HL-60 (cell line): ENCODE measurements at regions not wholly inside any gene's neighbourhood (a gene's known extent, or its start where the extent isn't known, plus 50 kb on each side); places are given as distances from the start of the nearest gene placed in this dataset.

Source experiments
- DNase-seq, 2 experiments: peaks; one replicate each; pipeline ENCODE4 v3.0.0-alpha.2; 2010 to 2020; ENCODE audit warnings: low read depth in 1 of 2, low spot score in 1 of 2
- H3K27ac ChIP-seq: fragments of 250-450 bp; sonication (Bioruptor Pico); replicated peaks from 2 replicates; pipeline ENCODE4 v1.5.1; 2020; ENCODE audit warnings: mild to moderate bottlenecking, moderate library complexity
- H3K27me3 ChIP-seq: fragments of 250-450 bp; sonication (Bioruptor Pico); 2 replicates; pipeline ENCODE4 v1.5.1; 2021; ENCODE audit warnings: mild to moderate bottlenecking, moderate library complexity; ENCODE audit not compliant: insufficient read depth, poor library complexity, severe bottlenecking
- H3K4me3 ChIP-seq: replicated peaks from 2 replicates; pipeline ENCODE4 v1.5.1; 2011; ENCODE audit warnings: mild to moderate bottlenecking, control low read depth, low read length; ENCODE audit not compliant: insufficient read depth
- GABPA ChIP-seq: IDR thresholded peaks from 2 replicates; pipeline ENCODE4 v1.6.1; 2012; ENCODE audit warnings: low read depth
- POLR2AphosphoS5 ChIP-seq: IDR thresholded peaks from 2 replicates; pipeline ENCODE4 v1.6.1; 2012; ENCODE audit warnings: low read depth
- SPI1 ChIP-seq: IDR thresholded peaks from 2 replicates; pipeline ENCODE4 v1.6.1; 2012; ENCODE audit warnings: low read depth, mild to moderate bottlenecking, borderline replicate concordance
- TF ChIP-seq, protein P1 (sequence below): IDR thresholded peaks from 2 replicates; pipeline ENCODE4 v1.6.1; 2012; ENCODE audit warnings: low read depth; ENCODE audit not compliant: insufficient replicate concordance
- TF ChIP-seq, protein P2 (sequence below): IDR thresholded peaks from one replicate; pipeline ENCODE4 v1.5.1; 2011; ENCODE audit warnings: low read length, control low read depth, inconsistent platforms; ENCODE audit not compliant: insufficient read depth

DNA sequence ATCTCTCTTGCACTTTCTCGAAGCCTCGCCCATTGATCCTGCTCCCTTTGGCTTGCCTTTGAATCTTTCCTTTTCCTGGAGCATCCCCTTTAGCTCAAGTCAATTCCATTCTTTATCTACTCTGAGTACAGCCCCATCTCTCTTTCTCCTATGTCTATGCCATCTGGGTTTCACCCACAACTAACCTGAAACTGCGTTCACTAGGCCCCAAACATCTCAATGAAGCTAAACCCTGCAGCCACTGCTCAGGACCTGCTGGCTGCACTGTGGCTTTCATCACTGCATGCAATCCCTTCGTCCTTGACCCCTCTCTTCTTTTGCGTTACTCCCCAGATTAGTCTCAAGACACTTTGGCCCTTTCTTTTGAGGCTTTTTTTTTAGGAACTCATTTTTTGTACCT, 81.6 kb upstream of the CYRIA start:
- no peak overlapping the region for H3K4me3 ChIP-seq
- DNase-seq = no peak
- TF ChIP-seq, protein P1, sequence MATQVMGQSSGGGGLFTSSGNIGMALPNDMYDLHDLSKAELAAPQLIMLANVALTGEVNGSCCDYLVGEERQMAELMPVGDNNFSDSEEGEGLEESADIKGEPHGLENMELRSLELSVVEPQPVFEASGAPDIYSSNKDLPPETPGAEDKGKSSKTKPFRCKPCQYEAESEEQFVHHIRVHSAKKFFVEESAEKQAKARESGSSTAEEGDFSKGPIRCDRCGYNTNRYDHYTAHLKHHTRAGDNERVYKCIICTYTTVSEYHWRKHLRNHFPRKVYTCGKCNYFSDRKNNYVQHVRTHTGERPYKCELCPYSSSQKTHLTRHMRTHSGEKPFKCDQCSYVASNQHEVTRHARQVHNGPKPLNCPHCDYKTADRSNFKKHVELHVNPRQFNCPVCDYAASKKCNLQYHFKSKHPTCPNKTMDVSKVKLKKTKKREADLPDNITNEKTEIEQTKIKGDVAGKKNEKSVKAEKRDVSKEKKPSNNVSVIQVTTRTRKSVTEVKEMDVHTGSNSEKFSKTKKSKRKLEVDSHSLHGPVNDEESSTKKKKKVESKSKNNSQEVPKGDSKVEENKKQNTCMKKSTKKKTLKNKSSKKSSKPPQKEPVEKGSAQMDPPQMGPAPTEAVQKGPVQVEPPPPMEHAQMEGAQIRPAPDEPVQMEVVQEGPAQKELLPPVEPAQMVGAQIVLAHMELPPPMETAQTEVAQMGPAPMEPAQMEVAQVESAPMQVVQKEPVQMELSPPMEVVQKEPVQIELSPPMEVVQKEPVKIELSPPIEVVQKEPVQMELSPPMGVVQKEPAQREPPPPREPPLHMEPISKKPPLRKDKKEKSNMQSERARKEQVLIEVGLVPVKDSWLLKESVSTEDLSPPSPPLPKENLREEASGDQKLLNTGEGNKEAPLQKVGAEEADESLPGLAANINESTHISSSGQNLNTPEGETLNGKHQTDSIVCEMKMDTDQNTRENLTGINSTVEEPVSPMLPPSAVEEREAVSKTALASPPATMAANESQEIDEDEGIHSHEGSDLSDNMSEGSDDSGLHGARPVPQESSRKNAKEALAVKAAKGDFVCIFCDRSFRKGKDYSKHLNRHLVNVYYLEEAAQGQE = no peak
- TF ChIP-seq POLR2AphosphoS5 (no peak), SPI1 (no peak)
- TF ChIP-seq, protein P2, sequence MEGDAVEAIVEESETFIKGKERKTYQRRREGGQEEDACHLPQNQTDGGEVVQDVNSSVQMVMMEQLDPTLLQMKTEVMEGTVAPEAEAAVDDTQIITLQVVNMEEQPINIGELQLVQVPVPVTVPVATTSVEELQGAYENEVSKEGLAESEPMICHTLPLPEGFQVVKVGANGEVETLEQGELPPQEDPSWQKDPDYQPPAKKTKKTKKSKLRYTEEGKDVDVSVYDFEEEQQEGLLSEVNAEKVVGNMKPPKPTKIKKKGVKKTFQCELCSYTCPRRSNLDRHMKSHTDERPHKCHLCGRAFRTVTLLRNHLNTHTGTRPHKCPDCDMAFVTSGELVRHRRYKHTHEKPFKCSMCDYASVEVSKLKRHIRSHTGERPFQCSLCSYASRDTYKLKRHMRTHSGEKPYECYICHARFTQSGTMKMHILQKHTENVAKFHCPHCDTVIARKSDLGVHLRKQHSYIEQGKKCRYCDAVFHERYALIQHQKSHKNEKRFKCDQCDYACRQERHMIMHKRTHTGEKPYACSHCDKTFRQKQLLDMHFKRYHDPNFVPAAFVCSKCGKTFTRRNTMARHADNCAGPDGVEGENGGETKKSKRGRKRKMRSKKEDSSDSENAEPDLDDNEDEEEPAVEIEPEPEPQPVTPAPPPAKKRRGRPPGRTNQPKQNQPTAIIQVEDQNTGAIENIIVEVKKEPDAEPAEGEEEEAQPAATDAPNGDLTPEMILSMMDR = no peak
- H3K27ac ChIP-seq = no peak overlapping the region
- H3K27me3 ChIP-seq = no peaks in the 10 kb centered on the region

DNA sequence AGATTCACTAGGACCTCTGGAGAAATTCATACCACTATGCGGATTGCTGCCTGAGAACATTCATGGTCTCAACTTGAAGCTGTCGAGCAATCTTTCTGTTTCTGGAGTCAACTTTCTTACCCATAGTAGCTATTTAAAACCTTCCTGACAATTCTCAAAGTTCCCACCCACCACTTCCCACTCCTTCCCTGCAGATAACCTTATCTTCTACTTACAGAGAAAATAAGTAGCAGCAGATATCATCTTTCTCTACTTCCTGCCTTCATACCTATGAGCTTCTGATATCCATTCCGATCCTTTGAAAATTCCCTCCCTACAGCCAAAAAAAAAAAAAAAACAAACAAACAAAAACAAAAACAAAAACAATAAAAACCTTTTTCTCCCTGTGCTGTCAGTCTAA, 81.2 kb upstream of the CYRIA start:
- no peak for DNase-seq
- no peak overlapping the region for H3K27ac ChIP-seq
- no peaks in the 10 kb centered on the region for H3K27me3 ChIP-seq
- no peak overlapping the region for H3K4me3 ChIP-seq
- TF ChIP-seq SPI1 = no peak
- no peak for TF ChIP-seq POLR2AphosphoS5
- TF ChIP-seq, protein P1 = no peak
- TF ChIP-seq, protein P2 = no peak
- TF ChIP-seq GABPA = no peak

GRCh38 chr2:16746329-16746728, 80.7 kb upstream of the CYRIA start:
- Histone ChIP-seq H3K27me3 (no peaks in the 10 kb centered on the region), H3K27ac (no peak overlapping the region), H3K4me3 (no peak overlapping the region)
- no peak for DNase-seq
- TF ChIP-seq, protein P1 = no peak
- TF ChIP-seq, protein P2 = no peak
- no peak for TF ChIP-seq GABPA
- no peak for TF ChIP-seq SPI1
- TF ChIP-seq POLR2AphosphoS5 = no peak
